NCI-H2196 treated with DMSO at 0.1 percent for 48 hours (cell line): ENCODE measurements at regions not wholly inside any gene's neighbourhood (a gene's known extent, or its start where the extent isn't known, plus 50 kb on each side); places are given as distances from the start of the nearest gene placed in this dataset.
"Not testable (repeated sequence)": the region's sequence is repeated elsewhere in the genome, so short reads cannot be mapped to it uniquely, and the experiment has no call there.

ENCODE experiments used
- DNase-seq: peaks from one replicate; lab custom pipeline; 2025; ENCODE audit not compliant: unreplicated experiment; lab: John Stamatoyannopoulos, UW

DNA sequence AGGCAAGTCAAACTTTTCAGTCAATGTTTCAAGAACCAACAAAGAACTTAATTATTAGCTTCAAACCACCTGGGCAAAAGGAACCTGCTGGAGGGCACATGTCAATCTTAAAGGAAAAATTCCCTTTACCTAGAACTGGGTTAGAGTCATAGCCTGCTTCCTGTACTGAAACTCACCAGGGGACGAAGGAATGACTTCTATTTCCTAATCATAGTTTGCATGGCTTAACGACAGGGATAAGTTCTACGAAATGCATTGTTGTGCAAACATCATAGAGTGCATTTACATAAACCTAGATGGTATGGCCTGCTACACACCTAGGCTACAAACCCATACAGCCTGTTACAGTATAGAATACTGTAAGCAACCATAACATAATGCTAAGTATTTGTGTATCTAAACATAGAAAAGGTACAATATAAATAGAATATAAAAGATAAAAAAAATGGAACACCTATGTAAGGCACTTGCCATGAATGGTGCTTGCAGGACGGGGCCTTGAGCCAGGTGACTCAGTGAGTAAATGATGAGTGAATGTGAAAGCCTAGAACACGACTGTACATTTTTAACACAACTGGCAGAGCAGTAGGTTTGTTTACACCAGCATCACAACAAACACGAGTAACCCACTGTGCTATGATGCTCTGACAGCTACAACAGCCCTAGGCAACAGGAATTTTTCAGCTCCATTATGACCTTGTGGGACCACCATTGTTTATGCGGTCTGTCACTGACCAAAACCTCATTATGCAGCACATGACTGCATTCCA, 234.9 kb upstream of the CAND1 start:
- no peak for DNase-seq

GRCh38 chr12:67035121-67035520, 234.0 kb upstream of the CAND1 start:
- DNase-seq: no peak

DNA sequence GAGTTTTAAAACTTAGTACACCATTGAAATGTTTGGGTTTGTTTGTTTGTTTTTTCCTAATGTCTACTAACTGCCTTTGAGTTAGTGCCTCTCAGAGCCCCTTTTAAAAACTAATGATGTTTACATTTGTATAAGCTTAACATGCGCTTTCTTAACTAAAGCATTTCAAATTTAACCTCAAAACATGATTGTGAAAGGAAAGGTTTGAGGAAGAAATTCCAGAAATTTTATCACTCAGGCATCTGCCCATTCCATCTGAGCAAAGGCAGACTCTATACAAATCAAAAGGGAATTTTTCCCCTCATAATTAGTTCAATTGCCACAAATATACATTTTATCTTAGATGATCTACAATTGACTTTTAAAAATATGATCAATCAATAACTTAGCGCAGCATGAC, 230.7 kb upstream of the CAND1 start:
- no peak for DNase-seq

DNA sequence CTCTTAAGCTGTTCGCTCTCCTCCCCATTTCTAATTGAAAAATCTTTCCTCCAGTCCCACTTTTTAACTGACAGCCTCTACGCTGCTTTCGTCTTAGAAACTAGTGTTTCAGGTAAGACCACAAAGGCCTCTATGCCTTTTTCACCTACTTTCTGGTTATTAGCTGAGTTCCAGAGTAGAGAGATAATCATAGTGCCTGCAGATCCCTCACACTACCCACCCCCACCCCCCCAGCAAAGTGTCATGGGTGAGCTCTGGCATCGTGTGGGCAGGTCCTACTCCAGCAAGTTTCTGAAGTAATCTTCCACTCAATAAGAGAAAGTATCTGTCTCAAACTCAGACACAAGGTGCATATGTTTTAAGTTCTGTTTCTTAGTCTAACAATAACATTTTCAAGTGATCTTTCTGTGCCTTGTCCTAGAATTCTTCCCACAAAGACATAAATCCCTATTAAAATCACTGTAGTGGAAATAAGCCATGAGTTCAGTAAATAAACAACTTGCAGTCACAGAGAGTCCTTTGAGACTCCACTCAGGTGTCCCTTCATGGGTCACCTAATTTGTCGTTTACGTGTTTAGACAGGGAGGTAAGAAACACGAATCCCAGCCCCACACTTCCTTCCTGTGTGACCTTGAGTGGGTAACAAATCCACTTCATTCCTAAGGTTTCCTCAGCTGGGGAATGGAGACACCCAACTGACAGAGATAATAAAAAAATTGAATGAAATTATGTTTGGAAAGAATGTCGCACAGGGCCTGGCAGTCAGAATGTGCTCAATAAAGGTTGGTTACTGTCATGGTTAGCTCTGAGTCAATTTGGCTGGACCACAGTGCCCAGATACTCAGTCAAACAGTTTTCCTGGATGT, 228.9 kb upstream of the CAND1 start:
- DNase-seq: no peak

DNA sequence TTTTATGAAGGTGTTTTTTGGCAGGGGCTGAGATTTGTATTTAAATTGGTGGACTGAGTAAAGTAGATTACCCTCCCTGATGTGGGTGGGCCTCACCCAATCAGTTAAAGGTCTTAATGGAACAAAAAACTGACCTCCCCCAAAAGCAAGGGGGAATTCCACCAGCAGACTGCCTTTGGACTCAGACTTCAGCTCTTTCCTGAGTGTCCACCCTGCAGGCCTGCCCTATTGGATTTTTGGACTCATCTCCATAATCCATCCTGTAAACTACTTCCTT, 228.4 kb upstream of the CAND1 start:
- DNase-seq: no peak

DNA sequence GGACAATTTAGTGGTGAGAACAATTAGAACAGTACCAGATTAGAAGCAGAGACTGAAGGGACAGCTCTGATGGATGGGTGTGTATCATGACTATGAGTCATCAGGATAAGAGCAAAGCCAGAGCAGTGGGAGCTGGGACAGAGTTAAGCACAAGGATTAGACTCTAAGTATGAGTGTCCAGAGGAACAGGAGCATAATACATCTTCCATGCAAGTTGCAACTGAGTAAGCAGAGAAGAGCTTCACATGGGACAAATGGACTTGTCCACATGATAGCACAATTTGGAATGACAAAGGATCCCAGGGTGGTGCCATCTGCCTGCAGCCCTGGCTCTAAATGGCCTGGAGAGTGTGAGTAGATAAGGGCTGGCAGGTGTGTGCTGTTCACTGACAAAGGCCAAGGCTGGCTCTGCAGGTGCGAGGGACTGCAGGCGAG, 226.4 kb upstream of the CAND1 start:
- peak; percentile 85 for DNase-seq

DNA sequence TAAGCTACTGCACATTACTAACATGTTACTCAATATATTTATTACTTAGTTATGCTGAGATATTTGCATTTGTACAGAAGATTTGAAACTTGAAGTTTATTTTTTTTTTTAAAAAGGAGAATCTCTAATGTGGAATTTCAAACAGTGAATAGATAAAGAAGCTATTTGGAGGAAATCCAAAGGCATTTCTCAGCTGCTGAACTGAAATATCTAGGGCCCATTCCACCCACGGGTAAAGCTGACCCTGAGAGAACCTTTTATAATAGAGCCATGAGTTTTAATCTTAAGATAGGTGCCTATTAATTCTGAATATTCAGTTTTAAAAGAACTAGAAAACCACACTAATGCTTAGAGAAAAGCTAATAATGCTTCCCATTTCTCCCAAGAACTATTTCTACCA, 225.4 kb upstream of the CAND1 start:
- no peak for DNase-seq

DNA sequence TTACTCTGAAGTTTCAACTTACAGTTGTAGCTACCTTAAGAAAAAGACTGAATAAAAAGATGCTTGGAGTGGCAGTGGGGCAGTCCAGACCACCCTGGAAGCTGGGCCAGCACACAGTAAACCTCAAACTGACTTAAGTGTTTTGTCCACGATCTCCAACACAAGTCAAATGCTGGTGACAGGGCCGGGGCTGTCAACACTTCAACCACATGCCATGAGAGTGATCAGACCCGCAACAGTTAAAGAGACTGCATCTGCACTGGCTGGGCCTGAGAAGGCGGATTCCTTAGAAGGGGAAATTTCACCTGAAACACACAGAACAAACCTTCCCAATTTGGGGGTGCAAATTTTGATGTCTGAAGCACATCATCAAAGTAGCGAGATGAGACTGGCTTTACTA, 223.5 kb upstream of the CAND1 start:
- DNase-seq: no peak

DNA sequence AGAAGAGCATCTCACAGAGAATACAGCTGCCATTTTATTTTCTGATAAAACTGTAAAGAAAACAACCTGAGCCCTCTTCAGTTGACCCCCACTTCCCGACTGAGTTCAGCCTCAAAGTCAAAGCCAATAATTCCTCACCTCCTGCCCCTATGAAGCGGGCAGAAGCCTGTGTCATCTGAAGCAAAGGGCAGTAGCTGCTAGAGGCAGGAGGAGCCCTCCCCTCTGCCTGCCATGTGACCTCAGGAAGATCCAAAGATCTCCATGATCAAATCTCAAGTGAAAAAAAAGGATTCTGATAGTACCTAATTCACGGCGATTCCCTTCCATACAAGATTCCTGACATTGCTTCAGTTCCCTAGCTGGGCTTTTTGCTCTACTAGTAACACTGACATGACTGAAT, 223.1 kb upstream of the CAND1 start:
- no peak for DNase-seq

- DNase-seq: no peak
Observed at GRCh38 chr12:67047634-67048033, 221.5 kb upstream of the CAND1 start.

GRCh38 chr12:67048371-67048770, 220.8 kb upstream of the CAND1 start:
- no peak for DNase-seq

DNA sequence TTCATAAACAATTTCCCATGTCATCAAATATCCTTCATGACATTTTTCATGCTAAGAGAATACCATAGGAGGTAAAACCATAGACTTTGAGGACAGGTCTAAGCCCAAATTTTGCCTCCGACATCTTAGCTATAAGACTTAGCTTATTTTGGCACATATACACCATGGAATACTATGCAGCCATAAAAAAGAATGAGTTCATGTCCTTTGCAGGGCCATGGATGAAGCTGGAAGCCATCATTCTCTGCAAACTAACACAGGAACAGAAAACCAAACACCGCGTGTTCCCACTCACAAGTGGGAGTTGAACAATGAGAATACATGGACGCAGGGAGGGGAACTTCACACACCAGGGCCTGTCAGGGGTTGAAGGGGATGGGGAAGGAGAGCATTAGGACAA, 220.0 kb upstream of the CAND1 start:
- not testable (repeated sequence) for DNase-seq

- DNase-seq: no peak
Observed at GRCh38 chr12:67052981-67053380, 216.2 kb upstream of the CAND1 start.

DNA sequence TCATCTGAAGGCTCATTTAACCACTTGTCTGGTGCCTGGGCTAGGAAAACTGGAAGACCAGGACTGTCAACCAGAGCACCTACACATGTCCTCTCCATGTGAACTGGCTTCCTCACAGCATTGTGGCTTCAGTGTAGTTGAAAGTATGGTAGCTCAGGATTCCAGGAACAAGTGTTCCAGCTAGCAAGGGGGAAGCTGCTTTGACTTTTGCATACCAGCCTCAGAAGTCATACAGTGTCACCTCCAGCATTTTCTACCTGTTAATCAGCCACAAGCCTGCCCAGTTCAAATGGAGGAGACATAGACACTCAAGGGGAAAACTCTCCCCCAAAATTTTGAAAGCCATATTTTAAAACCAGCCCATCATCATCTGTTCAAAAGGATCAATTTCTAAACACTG, 212.8 kb upstream of the CAND1 start:
- DNase-seq: no peak

- DNase-seq: no peak
Observed at GRCh38 chr12:67057072-67057471, 212.1 kb upstream of the CAND1 start.

DNA sequence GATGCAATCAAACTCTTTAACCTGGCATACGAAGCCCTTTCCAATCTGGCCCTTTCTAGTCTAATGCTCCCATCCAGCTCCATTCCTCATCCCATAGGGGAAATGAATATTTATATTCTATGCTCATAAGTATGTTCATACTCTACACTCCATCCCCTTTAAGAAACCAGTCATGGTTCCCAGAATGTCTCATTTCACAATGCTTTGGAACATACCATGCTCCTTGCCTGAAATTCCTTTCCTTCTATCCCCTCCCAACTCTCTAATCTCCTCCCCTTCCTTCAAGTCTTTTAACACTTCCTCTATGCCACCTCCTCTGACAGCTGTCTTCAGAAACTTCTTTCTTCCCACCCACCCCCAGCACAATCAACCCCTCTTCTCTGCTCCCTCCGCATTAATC, 207.0 kb upstream of the CAND1 start:
- no peak for DNase-seq

DNA sequence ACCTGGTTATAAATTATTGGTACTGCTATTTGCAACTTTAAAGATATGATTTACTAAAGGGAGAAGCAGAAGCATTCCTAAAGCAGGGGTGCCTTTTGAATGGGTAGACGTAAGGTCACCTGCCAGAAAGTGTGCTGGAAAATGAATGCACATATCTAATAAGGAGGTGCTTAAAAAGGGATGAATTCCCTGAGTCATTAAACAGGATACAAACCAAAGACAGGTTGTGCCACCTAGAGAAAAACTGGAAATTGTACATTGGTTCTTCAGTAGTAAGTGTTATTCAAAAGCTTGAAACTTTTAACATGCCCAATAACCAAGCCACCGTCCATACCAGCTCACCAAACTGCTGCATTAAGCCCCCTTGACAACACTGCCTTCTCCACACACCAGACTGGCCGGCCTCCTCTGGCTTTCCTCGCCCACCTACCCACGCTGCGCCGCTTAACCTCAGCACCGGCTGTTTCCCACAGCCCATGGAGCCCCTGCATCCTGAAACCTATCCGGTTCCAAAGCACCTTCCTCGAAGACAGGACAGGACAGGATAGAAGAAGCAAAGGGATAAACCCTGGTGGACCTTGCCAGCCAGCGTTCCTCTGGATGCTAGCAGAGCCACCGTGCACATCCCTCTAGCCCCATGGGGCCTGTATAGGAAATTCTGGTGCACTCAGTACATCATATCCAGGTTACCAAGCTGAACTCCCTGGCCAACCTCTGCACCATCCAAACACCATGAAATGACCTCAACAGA, 201.5 kb upstream of the CAND1 start:
- DNase-seq: peak; percentile 42

GRCh38 chr12:67068204-67068731, 200.9 kb upstream of the CAND1 start:
- no peak for DNase-seq

- peak; percentile 55 for DNase-seq
Observed at GRCh38 chr12:67068761-67069450, 200.3 kb upstream of the CAND1 start.

DNA sequence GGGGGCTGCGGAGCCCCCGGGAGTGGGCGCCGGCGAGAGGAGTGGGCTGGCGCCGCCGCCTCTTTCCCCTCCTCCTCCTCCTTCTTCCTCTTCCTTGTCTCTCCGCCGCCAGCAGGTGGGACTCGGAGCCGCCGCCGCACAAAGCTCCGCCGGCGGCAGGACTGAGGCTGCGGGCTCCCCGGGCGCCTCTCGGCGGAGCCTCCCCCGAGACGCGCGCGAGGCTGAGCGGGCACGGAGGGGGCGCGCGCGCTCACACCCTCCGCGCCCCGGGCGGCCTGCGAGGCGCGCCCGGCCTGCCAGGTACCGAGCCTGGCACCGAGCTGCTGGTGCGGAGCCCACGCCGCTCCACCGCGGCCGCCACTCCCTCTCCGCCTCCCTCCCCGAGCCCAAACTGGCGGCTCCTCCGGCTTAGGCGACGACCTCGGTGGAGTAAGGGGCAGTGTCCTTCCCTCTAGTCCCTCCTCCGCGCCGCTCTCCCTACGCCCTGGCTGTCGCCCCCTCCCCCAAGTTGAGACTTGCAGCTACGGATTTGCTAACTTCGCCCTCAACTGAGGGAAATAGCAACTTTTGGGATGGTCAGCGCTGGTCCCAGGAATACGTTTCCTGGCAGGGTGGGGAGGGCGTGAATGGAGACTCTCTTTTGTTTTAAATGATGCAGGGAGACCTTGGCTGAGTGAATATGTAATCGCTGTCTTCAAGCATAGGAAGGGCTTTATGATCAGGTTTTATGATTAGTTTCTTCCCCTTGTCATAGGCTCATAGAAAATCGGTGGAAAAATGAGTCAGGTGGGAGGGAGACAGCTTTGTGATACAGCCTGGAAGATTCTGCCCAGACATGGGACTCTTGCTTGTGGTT, 199.5 kb upstream of the CAND1 start:
- DNase-seq: peak; percentile 25
